Activated T-cell treated with anti-CD3 and anti-CD28 coated beads, Interleukin-2, amount 50 U/mL, for 72 hours (primary cell): ENCODE measurements at regions not wholly inside any gene's neighbourhood (a gene's known extent, or its start where the extent isn't known, plus 50 kb on each side); places are given as distances from the start of the nearest gene placed in this dataset.
"Not testable (repeated sequence)": the region's sequence is repeated elsewhere in the genome, so short reads cannot be mapped to it uniquely, and the experiment has no call there.

Experiments
- ATAC-seq, 2 donors: fragments of 150-1000 bp; cut with Tn5 transposase; replicated peaks in 1 of 2; 2 replicates each; pipeline ENCODE4 v1.10.0; 2021; ENCODE audit warnings: moderate library complexity in 2 of 2, mild to moderate bottlenecking in 1 of 2
- DNase-seq, 2 donors: peaks; one replicate each; pipeline ENCODE4 v3.0.0; 2021 to 2022; ENCODE audit warnings: mixed read lengths in 1 of 2
- H3K27ac Mint-ChIP-seq: one replicate; pipeline ENCODE4 v1.8.0; 2022; ENCODE audit warnings: mild to moderate bottlenecking, moderate library complexity, mixed read lengths
- H3K27me3 Mint-ChIP-seq: one replicate; pipeline ENCODE4 v1.8.0; 2022; ENCODE audit warnings: low read depth, mixed read lengths
- H3K36me3 Mint-ChIP-seq, 2 donors: one replicate each; pipeline ENCODE4 v1.8.0; 2022; ENCODE audit warnings: mixed read lengths in 2 of 2, mild to moderate bottlenecking in 1 of 2; ENCODE audit not compliant: insufficient read depth in 2 of 2
- H3K4me1 Mint-ChIP-seq: one replicate; pipeline ENCODE4 v1.8.0; 2022; ENCODE audit warnings: low read depth, mixed read lengths
- H3K4me3 Mint-ChIP-seq, 2 donors: one replicate each; pipeline ENCODE4 v1.8.0; 2022; ENCODE audit warnings: mild to moderate bottlenecking in 2 of 2, mixed read lengths in 2 of 2, moderate library complexity in 2 of 2
- H3K9me3 Mint-ChIP-seq, 2 donors: one replicate each; pipeline ENCODE4 v1.8.0; 2022; ENCODE audit warnings: mixed read lengths in 2 of 2

DNA sequence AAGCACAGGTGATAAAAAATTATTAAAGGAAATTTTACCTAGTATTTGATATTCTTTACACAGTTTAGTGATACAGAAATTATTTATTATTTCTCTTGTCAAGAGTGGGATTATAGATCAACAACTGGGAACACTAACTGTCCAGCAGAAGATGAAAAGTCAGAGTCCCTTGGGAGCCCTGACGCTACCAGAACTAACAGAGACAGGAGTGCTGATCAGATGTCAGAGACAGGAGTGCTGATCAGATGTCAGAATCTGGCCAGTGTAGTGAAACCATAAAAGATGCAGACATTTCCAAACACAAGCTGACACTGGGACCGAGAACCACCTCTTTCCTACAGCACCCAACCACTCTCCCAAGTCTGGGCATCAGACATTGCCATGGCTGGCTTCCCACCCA, 828.2 kb downstream of the TNS3 start:
- DNase-seq: no peak
- no peak overlapping the region for H3K27ac Mint-ChIP-seq
- no peaks in the 10 kb centered on the region for H3K27me3 Mint-ChIP-seq
- H3K4me1 Mint-ChIP-seq: no peaks in the 10 kb centered on the region
- peaks cover 1 to 7% of the 10 kb centered on the region in 2 donors for H3K9me3 Mint-ChIP-seq
- H3K4me3 Mint-ChIP-seq: no peak overlapping the region
- H3K36me3 Mint-ChIP-seq: no peaks in the 10 kb centered on the region
- no peak for ATAC-seq

DNA sequence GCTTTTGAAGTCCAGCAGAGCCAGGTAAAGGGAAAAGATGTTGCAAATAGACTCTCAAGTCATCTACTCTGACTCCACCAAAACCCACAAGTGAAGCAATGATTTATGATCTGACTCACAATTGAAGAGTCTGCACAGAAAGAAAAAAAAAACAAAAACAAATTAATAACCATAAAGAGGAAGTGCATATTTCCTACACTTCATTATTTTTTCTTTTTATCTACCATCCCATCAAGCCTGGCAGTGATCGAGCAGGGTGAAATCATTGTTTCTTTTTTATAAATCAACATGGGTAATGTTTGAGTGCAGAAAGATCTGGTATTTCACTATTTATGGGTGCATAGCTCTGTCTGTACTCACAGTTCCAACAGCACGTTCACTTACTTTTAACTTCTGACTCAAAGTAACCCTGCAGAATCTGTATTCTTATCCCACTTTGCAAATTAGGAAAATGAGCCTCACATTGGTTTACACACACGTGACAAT, 829.0 kb downstream of the TNS3 start:
- H3K4me3 Mint-ChIP-seq: no peak overlapping the region
- no peak for DNase-seq
- H3K27me3 Mint-ChIP-seq: no peaks in the 10 kb centered on the region
- H3K4me1 Mint-ChIP-seq: no peaks in the 10 kb centered on the region
- no peak for ATAC-seq
- H3K27ac Mint-ChIP-seq: no peak overlapping the region
- H3K9me3 Mint-ChIP-seq: peaks cover 1 to 8% of the 10 kb centered on the region in 2 donors
- no peaks in the 10 kb centered on the region for H3K36me3 Mint-ChIP-seq

DNA sequence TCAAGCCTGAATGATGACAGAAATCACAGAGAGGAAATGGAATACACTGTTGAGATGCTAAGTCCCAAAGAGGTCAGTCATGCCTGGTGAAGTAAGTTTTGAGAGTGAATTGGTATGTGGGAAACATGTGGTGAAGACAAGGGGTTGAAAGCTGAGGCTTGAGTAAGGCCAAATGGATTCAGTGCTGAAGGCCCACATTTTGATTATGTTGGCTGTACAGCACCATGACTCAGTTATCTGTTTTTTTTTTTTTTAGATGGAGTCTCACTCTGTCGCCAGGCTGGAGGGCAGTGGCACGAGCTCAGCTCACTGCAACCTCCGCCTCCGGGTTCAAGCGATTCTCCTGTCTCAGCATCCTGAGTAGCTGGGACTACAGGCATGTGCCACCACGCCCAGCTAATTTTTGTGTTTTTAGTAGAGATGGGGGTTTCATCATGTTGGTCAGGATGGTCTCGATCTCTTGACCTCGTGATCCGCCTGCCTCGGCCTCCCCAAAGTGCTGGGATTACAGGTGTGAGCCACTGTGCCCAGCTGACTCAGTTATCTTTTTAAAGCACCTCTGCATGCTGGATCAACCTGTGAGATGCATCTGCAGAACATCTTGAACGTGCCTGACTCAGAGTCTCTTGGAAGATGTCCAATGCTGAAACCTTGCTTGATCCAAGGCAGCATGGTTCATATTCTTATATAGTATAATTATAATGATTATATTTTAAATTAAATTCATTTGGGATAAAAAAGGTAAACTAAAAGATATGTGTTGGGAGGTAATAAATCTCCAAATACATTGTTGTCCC, 829.8 kb downstream of the TNS3 start:
- not testable (repeated sequence) for H3K4me3 Mint-ChIP-seq, H3K4me1 Mint-ChIP-seq, H3K36me3 Mint-ChIP-seq

DNA sequence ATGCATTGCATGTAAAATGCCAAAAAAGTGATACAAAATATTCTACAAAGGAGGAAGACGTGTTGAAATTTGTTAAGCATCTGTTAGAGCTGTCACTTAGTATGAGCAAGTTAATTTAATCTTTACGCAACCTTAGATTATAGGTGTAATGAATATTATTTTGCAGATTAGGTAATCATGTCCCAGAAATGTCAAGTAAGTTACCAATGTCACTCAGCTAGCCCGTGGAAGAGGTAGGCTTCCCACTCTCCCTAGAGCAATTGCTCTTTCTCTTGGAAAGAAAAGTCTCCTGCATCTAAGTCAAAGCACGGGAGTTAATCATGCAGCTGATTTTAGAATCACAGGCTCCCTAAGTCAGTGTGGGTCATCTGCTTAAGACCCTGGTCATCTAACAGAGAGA, 830.4 kb upstream of the IGFBP3 start:
- DNase-seq (no peak), ATAC-seq (no peak)
- H3K36me3 Mint-ChIP-seq: no peaks in the 10 kb centered on the region
- H3K4me3 Mint-ChIP-seq: no peak overlapping the region
- no peaks in the 10 kb centered on the region for H3K27me3 Mint-ChIP-seq
- no peaks in the 10 kb centered on the region for H3K4me1 Mint-ChIP-seq
- no peak overlapping the region for H3K27ac Mint-ChIP-seq
- peaks cover 4 to 6% of the 10 kb centered on the region in 2 donors for H3K9me3 Mint-ChIP-seq

More for the DNA sequence above, 829.8 kb downstream of the TNS3 start:
- H3K27me3 Mint-ChIP-seq, DNase-seq, H3K9me3 Mint-ChIP-seq, ATAC-seq, H3K27ac Mint-ChIP-seq: not testable (repeated sequence)

DNA sequence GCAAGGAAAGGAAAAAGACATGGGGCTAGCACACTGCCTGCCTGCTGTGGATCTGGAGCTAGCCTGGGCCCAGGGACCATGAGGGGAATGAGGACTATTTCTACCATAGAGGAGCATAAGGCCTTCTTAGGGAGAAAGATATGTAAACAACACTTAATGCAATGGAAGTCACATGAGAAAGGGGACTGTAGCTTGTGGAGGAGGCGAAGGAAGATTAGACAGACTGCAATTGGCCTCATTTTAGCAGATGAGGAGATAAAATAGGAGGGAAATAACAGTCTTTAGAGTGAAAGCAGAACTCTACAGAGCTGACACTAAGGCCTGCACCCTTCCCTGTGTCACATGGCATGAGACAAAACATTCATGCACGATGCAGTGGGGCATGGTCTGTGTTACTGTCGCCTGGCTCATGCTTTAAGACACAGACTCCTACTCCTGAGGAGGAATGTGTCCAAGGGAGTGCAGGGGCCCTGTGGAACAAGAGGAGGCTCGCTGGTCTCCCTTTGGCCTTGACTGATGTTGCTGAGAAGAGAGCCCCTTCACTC, 829.3 kb upstream of the IGFBP3 start:
- Mint-ChIP-seq H3K27me3 (no peaks in the 10 kb centered on the region), H3K9me3 (peaks cover 4 to 6% of the 10 kb centered on the region in 2 donors), H3K27ac (no peak overlapping the region), H3K36me3 (no peaks in the 10 kb centered on the region), H3K4me1 (no peaks in the 10 kb centered on the region), H3K4me3 (no peak overlapping the region)
- no peak for DNase-seq
- ATAC-seq: no peak

DNA sequence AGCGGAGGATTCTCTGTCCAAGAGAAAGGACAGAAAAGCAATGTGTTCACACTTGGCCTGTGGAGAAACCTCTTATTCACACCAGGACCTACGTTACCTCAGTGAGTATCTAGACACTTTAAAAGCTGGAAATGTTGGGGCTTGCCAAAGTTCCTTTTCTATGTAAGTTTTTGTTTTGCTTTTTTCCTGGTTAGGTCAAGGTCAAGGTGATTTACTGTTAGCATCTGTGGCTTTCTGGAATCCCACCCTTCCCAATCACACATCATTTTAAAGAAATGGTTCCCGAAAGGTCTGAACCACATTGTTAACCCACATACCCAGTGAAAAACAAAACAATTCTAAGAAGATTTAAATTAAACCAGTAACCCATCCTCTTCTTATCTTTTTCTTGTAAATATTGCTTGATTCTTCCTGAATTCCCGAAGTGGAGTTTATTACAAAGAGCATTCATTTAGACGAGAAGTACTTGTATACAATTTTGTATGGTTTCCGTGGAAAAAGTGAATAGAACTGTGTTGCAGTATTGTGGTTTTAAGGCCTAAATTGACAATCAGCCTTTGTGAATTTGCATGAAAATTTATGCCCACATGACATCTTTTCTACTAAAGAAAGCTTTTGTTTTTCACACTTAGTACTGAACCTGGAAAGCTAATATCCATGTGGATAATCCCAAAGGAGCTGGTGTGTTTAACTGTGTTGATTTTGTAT, 827.0 kb upstream of the IGFBP3 start:
- Mint-ChIP-seq H3K27ac (no peak overlapping the region), H3K9me3 (peaks cover 4 to 7% of the 10 kb centered on the region in 2 donors), H3K4me3 (no peak overlapping the region), H3K36me3 (no peaks in the 10 kb centered on the region), H3K27me3 (no peaks in the 10 kb centered on the region), H3K4me1 (no peaks in the 10 kb centered on the region)
- no peak for ATAC-seq
- DNase-seq: no peak

DNA sequence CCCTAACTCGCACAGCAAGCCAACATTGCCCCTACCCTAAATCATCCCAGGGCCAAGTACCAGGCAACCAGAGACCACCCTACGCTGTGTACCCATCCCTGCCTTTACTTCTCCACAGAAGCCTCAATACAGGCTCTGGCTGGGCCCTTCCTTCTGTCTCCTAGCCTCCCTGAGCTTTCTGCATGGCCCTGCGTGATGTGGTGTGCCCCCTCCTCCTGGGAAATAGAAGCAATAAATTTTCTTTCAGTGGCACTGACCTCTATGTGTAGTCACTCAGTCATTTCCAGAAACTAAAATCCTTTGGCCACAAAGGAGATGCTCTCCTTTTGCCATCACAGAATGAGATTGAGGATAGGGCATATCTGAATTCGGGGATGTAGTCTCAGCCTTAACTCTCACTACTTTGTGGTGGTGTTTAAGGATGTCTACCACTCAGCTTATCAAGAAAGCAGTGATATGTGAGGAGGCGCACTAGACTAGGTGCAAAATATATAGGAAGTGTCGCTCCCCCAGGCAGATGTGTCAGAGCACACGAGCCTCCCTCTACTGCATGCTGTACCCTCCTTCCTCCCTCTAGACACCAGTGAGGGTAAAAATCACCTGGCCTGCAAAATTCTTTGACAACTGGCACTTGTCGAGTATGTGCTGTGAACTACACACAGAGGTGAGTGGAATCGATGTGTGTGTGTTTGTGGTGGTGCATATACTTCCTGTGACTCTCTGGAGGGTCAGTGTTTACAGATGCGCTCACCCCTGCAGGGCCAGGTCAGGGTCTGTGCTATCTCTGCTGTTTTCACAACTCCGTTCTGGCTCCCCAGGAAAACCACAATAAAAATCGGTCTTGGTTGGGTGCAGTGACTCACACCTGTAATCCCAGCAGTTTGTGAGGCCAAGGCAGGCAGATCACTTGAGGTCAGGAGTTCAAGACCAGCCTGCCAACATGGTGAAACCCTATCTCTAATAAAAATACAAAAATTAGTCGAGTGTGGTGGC, 825.9 kb upstream of the IGFBP3 start:
- H3K4me3 Mint-ChIP-seq: no peak overlapping the region
- no peak for ATAC-seq

DNA sequence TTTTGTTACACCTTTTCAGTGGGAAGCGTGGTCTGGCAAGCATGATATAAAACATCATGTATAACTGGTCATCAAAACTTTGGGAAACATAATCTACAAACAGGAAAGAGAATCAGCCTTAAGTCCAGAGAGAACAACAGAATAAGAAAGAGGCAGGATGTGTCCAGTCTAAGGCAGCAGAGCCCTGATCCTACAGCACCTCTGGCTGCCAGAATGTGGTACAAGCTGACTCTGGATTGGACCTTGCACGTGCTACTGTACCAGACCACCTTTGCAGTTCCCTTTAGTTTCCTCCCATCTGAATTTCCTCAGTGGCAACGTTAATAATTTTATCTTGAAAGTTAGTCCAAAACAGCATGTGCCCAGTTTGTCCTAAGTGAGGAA, 824.6 kb upstream of the IGFBP3 start:
- DNase-seq (no peak), ATAC-seq (no peak)
- no peaks in the 10 kb centered on the region for H3K4me1 Mint-ChIP-seq
- H3K27me3 Mint-ChIP-seq: no peaks in the 10 kb centered on the region
- H3K9me3 Mint-ChIP-seq: peaks cover 3 to 4% of the 10 kb centered on the region in 2 donors
- H3K27ac Mint-ChIP-seq: no peak overlapping the region
- no peaks in the 10 kb centered on the region for H3K36me3 Mint-ChIP-seq
- no peak overlapping the region for H3K4me3 Mint-ChIP-seq

More for the DNA sequence above, 825.9 kb upstream of the IGFBP3 start:
- DNase-seq: no peak
- peaks cover 4 to 7% of the 10 kb centered on the region in 2 donors for H3K9me3 Mint-ChIP-seq
- H3K36me3 Mint-ChIP-seq: no peaks in the 10 kb centered on the region
- no peaks in the 10 kb centered on the region for H3K27me3 Mint-ChIP-seq
- no peaks in the 10 kb centered on the region for H3K4me1 Mint-ChIP-seq
- H3K27ac Mint-ChIP-seq: no peak overlapping the region

DNA sequence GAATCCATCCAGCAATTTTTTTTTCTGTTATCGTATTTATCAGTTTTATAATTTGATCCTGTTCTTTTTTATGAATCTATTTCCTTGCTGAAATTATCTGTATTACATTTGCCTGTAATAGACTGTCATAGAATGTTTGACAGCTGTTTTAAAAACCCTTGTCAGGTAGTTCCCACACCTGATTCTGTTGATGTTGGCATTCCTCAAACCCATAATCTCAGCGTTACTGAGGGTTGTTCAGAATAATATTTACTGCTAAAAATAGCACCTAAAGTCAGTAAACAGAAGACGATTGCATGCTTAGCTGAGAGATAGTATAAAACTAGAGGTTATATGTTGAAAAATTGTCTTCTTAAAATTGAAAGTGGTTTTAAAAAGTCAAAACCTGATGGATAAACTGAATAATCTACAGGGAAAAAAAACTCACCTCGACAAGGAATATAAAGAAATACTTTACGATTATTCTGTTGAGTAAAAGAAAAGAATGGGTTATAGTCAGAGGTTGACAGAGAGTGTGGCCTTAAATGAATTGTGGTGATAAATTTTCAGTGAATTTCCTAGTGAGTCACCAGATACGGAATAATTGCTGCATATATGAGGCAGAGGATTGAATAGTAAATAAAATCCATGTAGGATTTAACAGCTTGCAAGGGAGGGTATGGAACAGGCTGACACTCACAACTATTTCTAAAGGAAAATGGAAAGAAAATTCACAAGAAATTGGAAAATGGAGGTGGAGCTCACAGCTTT, 824.1 kb upstream of the IGFBP3 start:
- Mint-ChIP-seq H3K4me3 (no peak overlapping the region), H3K27ac (no peak overlapping the region)

DNA sequence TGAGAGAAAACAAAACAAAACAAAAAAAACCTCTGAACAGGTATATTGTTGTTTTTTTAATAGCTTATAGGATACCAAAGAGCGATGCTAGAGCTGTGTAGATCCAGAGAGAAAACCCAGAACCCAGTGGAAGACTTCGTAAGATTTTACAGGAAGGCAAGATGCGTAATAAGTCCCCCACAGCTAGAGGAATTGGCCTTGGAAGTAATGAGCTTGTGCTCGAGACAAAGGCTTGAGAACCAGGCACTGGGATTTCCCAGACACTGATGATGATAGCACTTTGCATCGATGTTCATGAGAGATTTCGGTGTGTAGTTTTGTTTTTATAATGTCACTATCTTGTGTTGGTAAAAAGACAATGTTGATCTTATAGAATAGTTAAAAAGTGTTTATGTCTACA, 821.5 kb upstream of the IGFBP3 start:
- Mint-ChIP-seq H3K9me3 (peaks cover 3% of the 10 kb centered on the region in 2 donors), H3K4me3 (no peak overlapping the region), H3K36me3 (no peaks in the 10 kb centered on the region), H3K27ac (no peak overlapping the region), H3K27me3 (no peaks in the 10 kb centered on the region), H3K4me1 (no peaks in the 10 kb centered on the region)
- DNase-seq: no peak
- no peak for ATAC-seq

More for the DNA sequence above, 824.1 kb upstream of the IGFBP3 start:
- Mint-ChIP-seq H3K36me3 (no peaks in the 10 kb centered on the region), H3K27me3 (no peaks in the 10 kb centered on the region), H3K4me1 (no peaks in the 10 kb centered on the region), H3K9me3 (peaks cover 3 to 4% of the 10 kb centered on the region in 2 donors)
- no peak for DNase-seq
- no peak for ATAC-seq

DNA sequence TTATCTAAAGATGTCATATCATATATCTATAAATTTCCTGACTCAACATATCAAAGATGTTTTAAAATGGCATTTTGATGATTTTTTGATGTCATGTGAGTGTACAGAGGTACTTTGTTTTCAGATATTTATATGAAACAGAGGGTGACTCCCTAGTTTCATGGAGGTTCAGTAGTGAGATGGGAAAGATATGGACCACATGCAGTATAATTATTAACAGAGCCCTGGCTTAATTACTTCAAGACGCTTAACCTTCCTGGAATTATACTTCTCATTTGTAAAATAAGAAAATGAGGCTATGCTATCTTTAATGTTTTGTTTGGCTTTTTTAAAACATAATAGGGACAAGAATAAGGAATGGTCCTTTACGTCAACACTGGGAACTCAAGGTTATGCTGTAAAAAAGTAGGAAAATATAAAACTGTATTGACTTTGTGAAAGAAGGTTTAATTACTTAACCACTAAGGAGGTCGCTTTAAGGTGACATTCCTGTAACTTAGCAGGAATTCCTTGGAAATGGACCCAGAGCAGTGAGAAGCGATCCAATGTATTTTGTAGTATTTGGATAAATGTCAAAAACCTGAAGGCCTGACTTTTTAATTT, 821.0 kb upstream of the IGFBP3 start:
- Mint-ChIP-seq H3K4me3 (no peak overlapping the region), H3K27ac (no peak overlapping the region)
- no peak for ATAC-seq

DNA sequence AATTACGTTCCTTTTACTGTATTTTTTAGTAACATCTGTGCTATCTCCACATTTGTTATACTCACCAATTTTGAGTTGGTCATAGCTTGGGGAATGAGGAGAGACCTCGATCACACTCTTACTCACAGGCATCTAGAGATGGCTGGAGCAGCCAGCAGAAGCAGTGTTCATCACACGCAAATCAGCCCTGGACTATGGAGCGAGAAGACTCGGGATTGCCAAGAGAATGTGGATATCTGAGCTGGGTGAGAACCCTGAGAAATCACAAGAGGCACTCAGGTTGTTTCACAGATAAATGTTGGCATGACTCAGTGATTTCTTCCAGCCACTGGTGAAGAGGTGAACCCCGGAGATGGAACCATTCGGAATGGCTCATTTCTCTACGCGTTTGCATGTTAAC, 820.1 kb upstream of the IGFBP3 start:
- no peak for DNase-seq
- no peak overlapping the region for H3K4me3 Mint-ChIP-seq
- no peaks in the 10 kb centered on the region for H3K4me1 Mint-ChIP-seq
- no peak for ATAC-seq
- H3K36me3 Mint-ChIP-seq: no peaks in the 10 kb centered on the region
- H3K27me3 Mint-ChIP-seq: no peaks in the 10 kb centered on the region
- H3K9me3 Mint-ChIP-seq: peaks cover 0 to 6% of the 10 kb centered on the region in 2 donors
- H3K27ac Mint-ChIP-seq: no peak overlapping the region

More for the DNA sequence above, 821.0 kb upstream of the IGFBP3 start:
- Mint-ChIP-seq H3K27me3 (no peaks in the 10 kb centered on the region), H3K36me3 (no peaks in the 10 kb centered on the region), H3K4me1 (no peaks in the 10 kb centered on the region), H3K9me3 (peaks cover 3% of the 10 kb centered on the region in 2 donors)
- DNase-seq: no peak
